Activated CD8-positive, alpha-beta memory T cell treated with anti-CD3 and anti-CD28 coated beads for 36 hours (primary cell): ENCODE measurements at regions not wholly inside any gene's neighbourhood (a gene's known extent, or its start where the extent isn't known, plus 50 kb on each side); places are given as distances from the start of the nearest gene placed in this dataset.
"Not testable (repeated sequence)": the region's sequence is repeated elsewhere in the genome, so short reads cannot be mapped to it uniquely, and the experiment has no call there.

Experiments used
- CTCF ChIA-PET: fragments of 350-600 bp; sonication (Branson Sonifier 250); formaldehyde crosslinking; loops from one replicate; lab custom pipeline; 2021; ENCODE audit warnings: antibody characterized with exemption; lab: Charles Lee
- POLR2A ChIA-PET: fragments of 350-600 bp; sonication (Branson Sonifier 250); formaldehyde crosslinking; loops from one replicate; lab custom pipeline; 2021; ENCODE audit warnings: antibody characterized with exemption; lab: Charles Lee

DNA sequence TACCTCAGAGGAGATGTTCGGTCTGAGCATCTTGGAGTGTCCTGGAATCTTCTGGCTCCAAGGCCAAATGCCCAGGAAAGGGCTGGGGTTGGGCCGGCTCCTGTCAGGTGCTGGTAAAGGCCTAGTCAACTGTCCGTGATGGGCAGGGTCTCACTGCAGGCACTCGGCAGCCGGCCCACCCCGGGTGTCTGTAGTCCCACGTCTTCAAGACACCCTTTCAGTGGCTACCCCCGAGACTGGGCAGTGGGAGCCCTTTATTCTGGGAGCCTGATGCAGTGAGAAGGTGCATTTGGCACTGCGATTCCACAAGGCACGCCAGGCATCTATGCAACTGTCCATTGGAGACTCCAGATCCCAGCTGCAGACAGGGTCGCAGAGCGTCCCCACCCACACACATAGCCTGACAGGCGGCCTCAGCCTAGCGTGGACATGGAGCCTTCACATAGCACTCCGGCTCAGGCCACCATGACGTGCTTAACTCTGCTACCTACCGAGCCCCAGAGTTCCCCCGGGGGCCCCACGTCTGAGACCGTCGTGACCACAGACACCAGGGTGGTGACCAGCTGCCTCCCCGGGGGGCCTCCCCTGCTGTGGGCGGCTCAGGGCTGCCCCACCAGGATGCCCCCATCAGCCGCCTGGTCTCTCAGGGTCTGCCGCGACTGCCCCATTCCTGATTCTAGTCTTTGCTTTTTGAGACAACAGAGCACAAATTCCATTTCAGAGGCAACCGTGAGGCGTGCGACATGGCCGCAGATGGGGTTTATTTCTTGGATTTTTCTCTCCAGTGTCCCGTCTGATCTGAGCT is 331.8 kb upstream of the SFSWAP start:
- POLR2A ChIA-PET, result no interaction called here
- CTCF ChIA-PET, result no interaction called here

DNA sequence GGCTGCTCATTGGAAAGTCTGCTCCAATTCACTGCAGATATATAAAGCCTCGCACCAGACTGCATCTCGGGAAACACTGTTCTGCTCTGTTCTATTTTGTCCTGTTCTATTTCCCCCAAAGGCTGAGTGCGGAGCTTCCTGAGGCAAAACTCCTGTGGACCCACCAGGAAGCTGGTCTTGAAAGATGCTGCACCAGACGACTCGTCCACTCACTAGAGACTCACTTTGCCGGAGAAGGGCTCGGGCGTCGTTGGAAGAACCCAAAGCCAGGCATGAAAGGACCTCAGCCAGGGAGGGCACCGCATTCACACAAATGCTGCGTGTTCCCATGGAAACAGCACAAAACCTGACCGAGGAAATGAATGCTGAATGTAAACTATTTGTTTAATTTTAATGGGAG is 331.2 kb upstream of the SFSWAP start:
- POLR2A ChIA-PET, result no interaction called here
- CTCF ChIA-PET, result no interaction called here

DNA sequence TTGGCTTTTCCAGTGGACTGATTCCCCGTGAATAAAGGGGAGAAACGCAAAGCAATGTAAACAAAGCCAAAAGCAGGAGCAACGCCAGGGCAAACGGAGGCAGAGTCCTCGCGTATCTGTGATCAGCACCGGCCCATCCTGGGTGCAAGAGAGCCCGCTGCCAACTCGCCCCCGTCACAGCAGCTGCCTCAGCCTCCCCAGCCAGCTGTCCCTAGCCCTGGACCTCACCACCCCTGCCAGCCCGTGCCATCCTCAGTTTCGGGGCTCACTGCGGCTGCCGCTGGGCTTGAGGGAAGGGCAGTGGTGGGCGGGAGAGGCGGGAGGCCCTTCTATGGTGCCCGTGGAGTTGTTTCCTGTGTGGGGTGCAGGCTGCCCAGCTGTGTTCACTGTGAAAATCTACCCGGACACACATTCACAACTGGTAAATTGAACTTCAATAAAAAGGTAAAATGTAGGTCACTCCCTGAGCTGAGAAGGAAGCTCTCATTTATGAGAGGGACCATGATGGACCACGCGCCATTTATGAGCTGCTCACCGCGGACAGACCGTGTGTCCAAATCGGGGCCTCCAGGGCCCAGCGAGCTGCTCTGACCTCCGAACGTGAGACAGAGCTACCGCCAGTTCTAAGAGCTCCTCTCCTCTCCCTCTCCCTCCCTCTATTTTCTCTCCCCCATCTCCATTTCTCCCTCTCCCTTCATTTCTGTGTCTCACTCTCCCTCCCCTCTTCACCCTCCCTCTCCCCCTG is 330.5 kb upstream of the SFSWAP start:
- CTCF ChIA-PET, result no interaction called here
- POLR2A ChIA-PET, result no interaction called here

DNA sequence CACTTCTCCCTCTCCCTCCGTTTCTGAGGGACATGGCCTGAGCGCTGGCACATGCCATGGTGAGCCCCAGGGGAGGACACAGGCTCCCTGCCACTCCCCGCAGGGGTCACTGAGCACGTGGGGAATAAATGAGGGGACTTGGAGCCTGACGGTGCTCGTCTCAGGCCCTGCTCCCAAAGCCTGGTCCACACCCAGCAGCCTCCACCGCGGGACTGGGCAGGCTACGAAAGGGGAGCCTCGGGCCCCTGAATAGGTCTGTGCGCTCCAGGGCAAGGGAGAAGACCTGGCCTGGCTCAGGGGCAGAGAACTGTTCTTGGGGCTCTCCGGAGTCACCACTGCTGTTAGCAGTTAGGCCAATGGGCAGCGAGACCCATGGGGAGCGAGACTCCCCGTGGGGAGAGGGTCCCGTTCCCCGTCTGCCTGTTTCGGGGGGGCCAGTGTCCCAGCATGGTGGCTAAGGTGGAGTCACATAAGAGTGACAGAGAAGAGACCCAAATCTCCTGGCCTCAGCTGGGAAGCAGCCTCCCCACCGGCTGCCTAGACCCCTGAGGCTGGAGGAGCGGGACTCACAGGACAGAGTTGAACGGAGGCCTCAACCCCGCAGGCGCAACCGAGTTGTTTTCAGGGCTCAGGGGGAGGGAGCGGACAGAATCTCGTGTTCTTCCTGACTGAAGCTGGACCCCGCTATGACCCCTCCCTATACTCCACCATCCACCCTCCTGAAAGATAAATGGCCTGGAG is 329.8 kb upstream of the SFSWAP start:
- POLR2A ChIA-PET, result no interaction called here

DNA sequence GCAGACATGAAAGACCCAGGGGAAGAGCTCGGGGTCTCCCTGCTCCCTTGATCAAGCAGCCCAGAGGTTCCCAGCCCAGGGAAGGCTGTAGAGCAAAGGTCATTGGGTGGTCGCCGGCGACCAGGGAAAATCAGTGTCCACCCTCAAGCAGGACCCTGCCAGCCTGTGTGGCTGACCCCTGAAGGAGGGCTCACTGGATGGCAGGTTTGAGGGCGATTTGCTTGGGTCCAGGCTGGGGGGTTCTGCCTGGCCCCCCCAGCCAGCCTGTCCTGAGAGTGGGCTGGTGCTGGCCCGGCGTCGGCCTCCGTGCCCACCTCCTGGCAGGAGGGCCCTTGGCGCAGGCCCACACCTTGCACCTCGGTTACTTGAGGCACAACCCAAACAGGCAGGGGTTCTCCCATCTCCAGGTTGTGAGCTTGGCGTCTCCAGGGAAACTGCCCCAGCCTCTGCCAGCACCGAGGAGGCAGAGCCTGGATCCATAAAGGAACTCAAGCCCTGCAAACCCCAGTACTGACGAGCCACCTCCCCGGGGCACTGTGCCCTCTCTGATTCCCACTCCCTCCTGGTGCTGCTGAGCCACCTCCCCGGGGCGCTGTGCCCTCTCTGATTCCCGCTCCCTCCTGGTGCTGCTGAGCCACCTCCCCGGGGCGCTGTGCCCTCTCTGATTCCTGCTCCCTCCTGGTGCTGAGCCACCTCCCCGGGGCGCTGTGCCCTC is 329.0 kb upstream of the SFSWAP start:
- CTCF ChIA-PET, result no interaction called here
- POLR2A ChIA-PET, result no interaction called here

More for the DNA sequence above, 329.8 kb upstream of the SFSWAP start:
- CTCF ChIA-PET, result no interaction called here

DNA sequence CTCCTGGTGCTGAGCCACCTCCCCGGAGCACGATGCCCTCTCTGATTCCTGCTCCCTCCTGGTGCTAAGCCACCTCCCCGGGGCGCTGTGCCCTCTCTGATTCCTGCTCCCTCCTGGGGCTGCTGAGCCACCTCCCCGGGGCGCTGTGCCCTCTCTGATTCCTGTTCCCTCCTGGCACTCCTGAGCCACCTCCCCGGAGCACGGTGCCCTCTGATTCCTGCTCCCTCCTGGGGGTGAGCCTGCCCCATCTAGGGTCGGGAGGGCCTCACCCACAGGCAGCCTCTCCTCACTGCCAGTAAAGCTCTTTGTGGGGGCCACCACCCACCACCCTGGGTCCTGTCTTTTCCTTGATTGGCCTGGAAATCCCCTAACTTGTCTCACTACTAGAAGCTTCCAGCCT is 327.6 kb upstream of the SFSWAP start:
- ChIA-PET POLR2A (no interaction called here), CTCF (no interaction called here)

DNA sequence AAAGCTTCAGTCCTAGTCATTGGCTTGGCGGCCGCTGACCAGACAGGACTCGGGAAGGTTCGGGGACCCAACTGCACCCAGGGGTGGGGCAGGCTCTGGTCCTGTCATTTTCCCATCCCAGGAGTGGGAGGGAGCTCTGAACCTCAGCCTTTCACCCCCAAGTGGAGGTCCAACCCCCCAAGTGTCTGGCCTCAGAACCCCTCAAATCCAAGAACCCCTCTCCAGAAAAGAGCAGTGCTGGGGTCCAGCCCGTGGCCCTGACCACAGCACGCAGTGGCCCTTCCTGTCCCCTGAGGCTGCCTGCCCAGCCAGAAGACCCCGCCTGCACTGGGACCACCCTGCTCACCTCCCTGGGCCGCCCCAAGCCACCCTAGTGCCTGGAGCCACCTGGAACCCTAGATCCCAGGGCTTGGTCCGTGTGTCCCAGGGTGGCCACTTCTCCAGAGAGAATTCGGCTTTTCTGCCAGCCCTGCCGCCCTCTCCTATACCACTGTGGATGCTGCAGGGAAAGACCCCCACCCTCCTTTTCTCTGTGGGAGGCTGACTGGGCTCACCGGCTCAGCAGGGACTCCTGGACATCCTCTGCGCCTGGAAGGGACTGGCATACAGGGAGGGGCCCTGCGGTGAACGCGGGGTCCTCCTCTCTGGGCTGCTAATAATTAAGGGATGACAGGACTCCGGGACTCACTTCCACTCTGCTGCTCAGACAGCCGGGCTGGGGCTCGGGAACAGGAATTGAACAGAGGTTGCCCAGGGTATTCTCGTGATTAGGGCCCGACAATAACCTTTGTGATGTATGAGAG is 326.9 kb upstream of the SFSWAP start:
- ChIA-PET POLR2A (no interaction called here), CTCF (no interaction called here)

DNA sequence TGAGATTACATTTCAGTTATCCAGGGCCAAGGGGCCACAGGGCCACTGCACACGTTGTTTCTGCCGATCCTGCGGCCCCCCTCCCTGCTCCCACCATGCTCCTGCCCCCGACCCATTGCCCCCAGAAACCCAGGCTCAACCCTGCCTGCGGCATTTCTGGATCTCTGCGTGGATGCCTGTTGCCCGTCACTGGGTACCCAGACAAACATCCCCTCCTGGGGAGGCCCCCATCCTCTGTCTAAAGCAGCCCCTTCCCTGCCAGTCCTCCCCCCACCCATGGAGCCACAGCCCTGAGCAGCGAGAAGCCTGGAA is 326.4 kb upstream of the SFSWAP start:
- ChIA-PET POLR2A (no interaction called here), CTCF (no interaction called here)

DNA sequence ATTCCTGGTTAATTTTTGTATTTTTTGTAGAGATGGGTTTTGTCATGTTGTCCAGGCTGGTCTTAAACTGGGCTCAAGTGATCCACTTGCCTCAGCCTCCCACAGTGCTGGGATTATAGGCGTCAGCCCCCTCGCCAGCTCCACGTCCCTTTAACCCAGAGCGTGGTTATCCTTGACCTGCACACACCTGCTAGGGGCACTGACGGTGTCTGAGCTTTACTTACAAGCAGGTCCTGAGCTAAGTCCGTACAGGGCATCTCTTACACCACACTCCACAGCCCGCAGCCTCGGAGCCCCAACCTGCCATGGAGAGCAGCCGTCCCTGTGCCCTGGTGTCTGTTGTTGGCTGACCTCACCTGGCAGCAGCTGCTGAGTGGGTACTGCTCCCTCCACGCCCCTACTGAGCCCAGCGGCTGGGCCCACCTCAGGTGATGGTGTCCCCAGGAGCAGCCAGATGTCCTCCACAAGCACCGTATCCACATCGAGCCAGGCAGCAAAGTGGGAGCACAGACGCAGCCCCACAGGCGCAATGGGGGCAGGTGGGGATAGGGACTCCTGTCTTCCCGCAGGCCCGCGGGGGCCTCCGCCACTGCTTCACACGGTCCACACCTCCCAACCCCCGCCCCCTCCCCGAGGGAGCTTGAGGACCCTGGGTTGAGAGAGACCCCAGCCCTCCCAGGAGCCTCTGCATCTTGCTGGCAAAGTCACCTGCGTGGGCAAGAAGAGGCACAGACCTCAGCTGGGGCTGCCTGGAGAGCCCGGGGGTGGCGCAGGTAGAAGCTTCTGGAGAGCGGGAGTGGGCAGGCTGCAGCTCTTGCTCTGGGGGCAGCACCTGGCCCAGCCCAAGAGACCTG is 325.4 kb upstream of the SFSWAP start:
- CTCF ChIA-PET, result no interaction called here
- POLR2A ChIA-PET, result no interaction called here

DNA sequence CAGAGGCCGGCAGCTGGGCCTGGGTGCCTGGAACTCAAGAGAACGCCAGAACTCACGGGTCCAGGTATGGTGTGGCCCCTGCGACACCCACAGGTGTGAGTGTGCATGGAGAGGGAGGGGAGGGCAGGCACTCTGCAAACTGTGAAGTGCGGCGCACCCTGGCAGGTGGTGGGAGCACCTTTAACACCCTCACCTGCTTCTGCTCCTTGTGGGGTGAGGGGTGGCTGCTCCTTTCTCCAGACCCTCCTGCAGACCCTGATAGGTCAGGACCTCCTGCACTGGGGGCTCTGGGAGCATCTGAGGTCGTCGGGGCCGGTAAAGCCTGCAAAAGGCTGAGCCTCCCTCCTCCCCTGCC is 324.7 kb upstream of the SFSWAP start:
- CTCF ChIA-PET, result no interaction called here

DNA sequence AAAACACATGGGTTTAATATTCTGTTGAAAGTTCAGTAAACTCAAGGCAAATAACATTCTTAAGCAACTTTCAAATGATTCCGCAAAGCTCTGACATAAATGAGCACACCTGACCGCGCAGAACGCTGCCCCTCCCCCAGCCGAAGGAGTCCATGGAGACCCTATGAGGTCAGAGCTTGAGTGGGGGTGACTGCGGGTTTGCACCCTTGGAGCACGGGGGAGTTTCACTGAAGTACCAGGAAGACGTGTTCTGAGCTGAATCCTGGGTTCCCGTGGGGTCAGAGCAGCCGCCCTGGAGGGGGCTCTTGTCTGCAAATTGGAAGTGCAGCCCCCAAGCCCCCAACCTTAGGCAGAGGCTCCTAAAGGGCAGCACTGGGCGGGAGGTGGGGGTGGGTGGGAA is 324.1 kb upstream of the SFSWAP start:
- ChIA-PET POLR2A (no interaction called here), CTCF (no interaction called here)

More for the DNA sequence above, 324.7 kb upstream of the SFSWAP start:
- POLR2A ChIA-PET, result no interaction called here

DNA sequence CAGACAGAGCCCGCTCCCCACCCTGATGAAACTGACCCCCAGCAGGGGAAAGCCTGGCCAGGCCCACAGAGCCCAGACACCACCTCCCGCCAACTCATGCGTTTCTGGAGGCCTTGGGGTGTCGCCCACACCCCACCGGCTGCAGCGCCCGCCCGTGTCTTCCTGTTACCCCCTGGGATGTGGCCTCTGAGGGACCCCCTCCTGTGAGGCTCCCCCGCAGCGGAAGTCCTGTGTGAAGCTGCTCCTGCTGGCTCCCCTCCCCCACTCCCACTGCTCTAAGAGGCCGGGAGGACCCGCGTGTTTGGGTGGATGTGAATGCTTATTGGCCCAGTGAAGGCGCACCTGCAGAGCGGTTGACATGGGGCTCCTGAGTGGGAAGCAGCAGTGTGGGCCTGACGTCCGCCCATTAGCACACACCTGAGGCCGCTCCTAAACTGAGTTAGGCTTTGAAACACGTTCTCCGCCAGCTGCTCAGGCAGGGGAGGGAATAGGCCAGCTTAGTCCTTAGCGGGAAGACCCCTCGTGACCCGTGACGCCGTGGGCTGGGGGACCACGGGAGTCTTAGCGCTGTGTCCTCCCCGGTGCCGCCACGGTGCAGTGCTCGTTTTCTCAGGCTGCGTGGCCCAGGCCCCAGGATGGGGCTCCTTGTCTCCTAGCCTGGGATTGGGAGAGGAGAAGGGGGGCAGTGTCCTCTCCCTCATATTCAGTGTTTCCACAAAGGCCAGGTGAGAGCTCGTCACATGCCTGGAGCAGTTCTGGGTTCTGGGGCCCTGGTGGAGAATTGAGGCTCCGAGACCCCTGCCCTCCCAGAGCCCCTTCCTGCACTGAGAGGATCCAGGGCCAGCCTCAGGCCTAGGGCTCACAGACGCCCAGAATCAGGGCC is 323.4 kb upstream of the SFSWAP start:
- CTCF ChIA-PET, result no interaction called here
- POLR2A ChIA-PET, result no interaction called here

DNA sequence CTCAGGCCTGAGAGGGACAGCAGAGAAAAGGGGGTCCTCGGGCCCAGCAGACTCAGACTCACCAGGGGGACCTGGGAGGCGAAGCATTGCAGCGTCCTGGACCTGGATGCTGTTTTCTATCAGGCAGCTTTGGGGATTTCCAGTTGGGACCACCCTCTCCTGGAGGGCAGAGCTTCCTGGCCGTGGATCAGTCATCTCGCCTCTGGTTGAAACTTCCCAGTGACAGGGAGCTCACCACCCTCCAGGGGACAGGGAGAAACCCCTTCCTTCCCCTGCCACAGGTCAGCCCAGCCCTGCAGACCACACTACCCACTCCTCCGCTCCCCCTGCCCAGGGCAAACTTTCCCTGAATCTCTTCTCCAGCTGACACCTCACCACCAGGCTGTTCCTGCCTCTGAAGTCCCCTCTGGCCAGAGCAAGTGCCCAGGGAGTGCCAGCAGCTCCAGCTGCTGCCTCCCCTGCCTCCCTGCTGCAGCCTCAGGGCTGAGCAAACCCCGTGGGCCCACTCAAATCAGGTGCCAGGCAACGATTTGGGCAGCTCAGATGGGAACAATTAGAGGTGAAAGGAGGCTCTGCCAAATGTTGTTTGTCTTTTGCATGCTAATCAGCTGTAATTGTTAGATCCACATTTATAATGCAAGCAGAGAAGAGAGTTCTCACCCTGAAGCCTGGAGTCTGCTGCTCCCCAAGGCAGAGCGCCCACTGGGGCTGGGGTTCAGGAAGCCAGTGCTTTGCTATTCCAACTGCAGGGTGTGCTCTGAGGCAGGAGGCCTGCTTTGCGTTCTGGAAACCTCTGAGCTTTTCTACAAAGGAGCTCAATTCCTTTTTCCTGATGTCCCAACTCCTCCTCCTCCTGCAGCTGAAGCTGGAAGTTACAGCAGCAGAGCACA is 322.5 kb upstream of the SFSWAP start:
- POLR2A ChIA-PET, CTCF ChIA-PET: not testable (repeated sequence)

DNA sequence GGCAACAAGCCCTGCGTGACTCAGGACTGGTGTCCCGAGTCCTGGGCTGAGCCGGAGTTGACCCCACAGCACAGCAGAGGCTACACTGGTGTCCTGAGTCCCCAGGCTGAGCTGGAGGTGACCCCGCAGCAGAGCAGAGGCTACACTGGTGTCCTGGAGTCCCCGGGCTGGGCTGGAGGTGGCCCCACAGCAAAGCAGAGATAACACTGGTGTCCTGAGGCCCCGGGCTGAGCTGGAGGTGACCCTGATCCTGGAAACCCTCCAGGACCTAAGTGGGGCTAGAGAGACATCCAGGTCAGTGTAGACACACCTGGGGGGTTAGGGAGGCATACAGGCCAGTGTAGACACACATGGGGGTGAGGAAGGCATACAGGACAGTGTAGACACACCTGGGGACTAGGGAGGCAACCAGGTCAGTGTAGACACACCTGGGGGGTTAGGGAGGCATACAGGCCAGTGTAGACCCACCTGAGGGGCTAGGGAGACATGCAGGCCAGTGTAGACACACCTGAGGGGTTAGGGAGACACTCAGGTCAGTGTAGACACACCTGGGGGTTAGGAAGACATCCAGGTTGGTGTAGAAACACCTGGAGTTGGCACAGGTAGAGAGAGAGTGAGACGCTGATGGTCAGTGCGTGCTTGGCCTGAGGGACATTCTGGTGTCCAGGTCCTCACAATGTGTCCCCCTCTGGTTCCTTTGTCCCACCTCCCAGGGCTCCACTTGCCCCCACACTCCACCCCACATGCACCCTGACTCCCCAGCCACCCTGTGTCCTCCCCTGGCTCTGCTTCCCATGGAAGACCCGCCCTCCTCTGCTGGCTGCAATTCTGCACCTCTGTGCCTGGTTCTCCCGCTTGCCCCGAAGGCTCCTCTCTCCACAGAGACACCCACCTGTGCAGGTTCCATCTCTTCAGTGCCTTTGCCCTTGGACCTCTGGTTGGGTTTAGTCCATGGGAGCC is 321.6 kb upstream of the SFSWAP start:
- CTCF ChIA-PET, result no interaction called here

More for the DNA sequence above, 321.6 kb upstream of the SFSWAP start:
- POLR2A ChIA-PET, result no interaction called here
